ENCODE measurements at regions not wholly inside any gene's neighbourhood (a gene's known extent, or its start where the extent isn't known, plus 50 kb on each side); places are given as distances from the start of the nearest gene placed in this dataset.

GRCh38 chr4:137762591-137762990 is 230.3 kb upstream of the PCDH18 start:
- H3K9me2 ChIP-seq (ENCODE audit: insufficient read depth, low read length): no peaks in the 10 kb centered on the region
- H3K79me2 ChIP-seq (replicated peaks; ENCODE audit: insufficient read depth, low read length): no peaks in the 10 kb centered on the region
- TF ChIP-seq TAF1 (IDR thresholded peaks at IDR 0.05; ENCODE audit: low read depth): no peak
- no peak for TF ChIP-seq POLR2AphosphoS5 (IDR thresholded peaks at IDR 0.05)
- TF ChIP-seq EP300 (conservative IDR thresholded peaks at IDR 0.05; ENCODE audit: poor library complexity, severe bottlenecking): no peak
- TF ChIP-seq REST (IDR thresholded peaks at IDR 0.05; ENCODE audit: borderline replicate concordance): no peak
- no peak for TF ChIP-seq SMC3 (conservative IDR thresholded peaks at IDR 0.05; ENCODE audit: poor library complexity)
- no peak for TF ChIP-seq RAD21 (conservative IDR thresholded peaks at IDR 0.05)
- no peak for TF ChIP-seq MXI1 (conservative IDR thresholded peaks at IDR 0.05; ENCODE audit: poor library complexity, severe bottlenecking)
- no peak for TF ChIP-seq EZH2 (IDR thresholded peaks at IDR 0.05; ENCODE audit: borderline replicate concordance, insufficient read depth, low read length, poor library complexity, severe bottlenecking)
- TF ChIP-seq, protein P1, sequence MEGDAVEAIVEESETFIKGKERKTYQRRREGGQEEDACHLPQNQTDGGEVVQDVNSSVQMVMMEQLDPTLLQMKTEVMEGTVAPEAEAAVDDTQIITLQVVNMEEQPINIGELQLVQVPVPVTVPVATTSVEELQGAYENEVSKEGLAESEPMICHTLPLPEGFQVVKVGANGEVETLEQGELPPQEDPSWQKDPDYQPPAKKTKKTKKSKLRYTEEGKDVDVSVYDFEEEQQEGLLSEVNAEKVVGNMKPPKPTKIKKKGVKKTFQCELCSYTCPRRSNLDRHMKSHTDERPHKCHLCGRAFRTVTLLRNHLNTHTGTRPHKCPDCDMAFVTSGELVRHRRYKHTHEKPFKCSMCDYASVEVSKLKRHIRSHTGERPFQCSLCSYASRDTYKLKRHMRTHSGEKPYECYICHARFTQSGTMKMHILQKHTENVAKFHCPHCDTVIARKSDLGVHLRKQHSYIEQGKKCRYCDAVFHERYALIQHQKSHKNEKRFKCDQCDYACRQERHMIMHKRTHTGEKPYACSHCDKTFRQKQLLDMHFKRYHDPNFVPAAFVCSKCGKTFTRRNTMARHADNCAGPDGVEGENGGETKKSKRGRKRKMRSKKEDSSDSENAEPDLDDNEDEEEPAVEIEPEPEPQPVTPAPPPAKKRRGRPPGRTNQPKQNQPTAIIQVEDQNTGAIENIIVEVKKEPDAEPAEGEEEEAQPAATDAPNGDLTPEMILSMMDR (IDR thresholded peaks at IDR 0.05; ENCODE audit: poor library complexity, severe bottlenecking): no peak
- no peak overlapping the region for H3K27ac ChIP-seq (ENCODE audit: low read length)
- no peaks in the 10 kb centered on the region for H3K27me3 ChIP-seq (ENCODE audit: insufficient read depth, low read depth, low read length)
- H4K20me1 ChIP-seq (ENCODE audit: insufficient read depth): no peaks in the 10 kb centered on the region
- H3K36me3 ChIP-seq (ENCODE audit: insufficient read depth, low read length): no peaks in the 10 kb centered on the region
- no peak overlapping the region for H3K9ac ChIP-seq (ENCODE audit: low read length)
- H3F3A ChIP-seq (ENCODE audit: insufficient read depth, low read length, poor library complexity, severe bottlenecking): no peaks in the 10 kb centered on the region
- no peaks in the 10 kb centered on the region for H3K9me3 ChIP-seq (ENCODE audit: low read length)
- H3K4me3 ChIP-seq (ENCODE audit: low read length): no peak overlapping the region
- H2AFZ ChIP-seq (ENCODE audit: low read depth, low read length): no peak overlapping the region
- no peak overlapping the region for H3K4me2 ChIP-seq (ENCODE audit: low read length)

GRCh38 chr4:137754652-137755471 is 222.6 kb upstream of the PCDH18 start:
- no peak overlapping the region for H3K27ac ChIP-seq (ENCODE audit: low read length)
- no peak overlapping the region for H2AFZ ChIP-seq (ENCODE audit: low read depth, low read length)
- H3K9me3 ChIP-seq (ENCODE audit: low read length): no peaks in the 10 kb centered on the region
- H3K79me2 ChIP-seq (replicated peaks; ENCODE audit: insufficient read depth, low read length): no peaks in the 10 kb centered on the region
- H3K4me2 ChIP-seq (ENCODE audit: low read length): no peak overlapping the region
- H3K27me3 ChIP-seq (ENCODE audit: insufficient read depth, low read depth, low read length): no peaks in the 10 kb centered on the region
- no peaks in the 10 kb centered on the region for H3K36me3 ChIP-seq (ENCODE audit: insufficient read depth, low read length)
- no peaks in the 10 kb centered on the region for H4K20me1 ChIP-seq (ENCODE audit: insufficient read depth)
- H3K9me2 ChIP-seq (ENCODE audit: insufficient read depth, low read length): no peaks in the 10 kb centered on the region
- TF ChIP-seq RAD21 (conservative IDR thresholded peaks at IDR 0.05) (no peak), REST (IDR thresholded peaks at IDR 0.05; ENCODE audit: borderline replicate concordance) (no peak), EZH2 (IDR thresholded peaks at IDR 0.05; ENCODE audit: borderline replicate concordance, insufficient read depth, low read length, poor library complexity, severe bottlenecking) (no peak), EP300 (conservative IDR thresholded peaks at IDR 0.05; ENCODE audit: poor library complexity, severe bottlenecking) (no peak), TAF1 (IDR thresholded peaks at IDR 0.05; ENCODE audit: low read depth) (no peak), POLR2AphosphoS5 (IDR thresholded peaks at IDR 0.05) (no peak), SMC3 (conservative IDR thresholded peaks at IDR 0.05; ENCODE audit: poor library complexity) (no peak), MXI1 (conservative IDR thresholded peaks at IDR 0.05; ENCODE audit: poor library complexity, severe bottlenecking) (no peak)
- TF ChIP-seq, protein P1 (IDR thresholded peaks at IDR 0.05; ENCODE audit: poor library complexity, severe bottlenecking): no peak
- H3F3A ChIP-seq (ENCODE audit: insufficient read depth, low read length, poor library complexity, severe bottlenecking): no peaks in the 10 kb centered on the region
- no peak overlapping the region for H3K4me3 ChIP-seq (ENCODE audit: low read length)
- no peak overlapping the region for H3K9ac ChIP-seq (ENCODE audit: low read length)
